A172 (cell line): ENCODE measurements at regions not wholly inside any gene's neighbourhood (a gene's known extent, or its start where the extent isn't known, plus 50 kb on each side); places are given as distances from the start of the nearest gene placed in this dataset.
A peak's percentile ranks its signal among the peaks of the same experiment; 100 is the strongest.
"Not testable (repeated sequence)": the region's sequence is repeated elsewhere in the genome, so short reads cannot be mapped to it uniquely, and the experiment has no call there.

Experiments
- DNase-seq: peaks from one replicate; pipeline ENCODE4 v3.0.0-alpha.2; 2015; ENCODE audit warnings: low spot score

DNA sequence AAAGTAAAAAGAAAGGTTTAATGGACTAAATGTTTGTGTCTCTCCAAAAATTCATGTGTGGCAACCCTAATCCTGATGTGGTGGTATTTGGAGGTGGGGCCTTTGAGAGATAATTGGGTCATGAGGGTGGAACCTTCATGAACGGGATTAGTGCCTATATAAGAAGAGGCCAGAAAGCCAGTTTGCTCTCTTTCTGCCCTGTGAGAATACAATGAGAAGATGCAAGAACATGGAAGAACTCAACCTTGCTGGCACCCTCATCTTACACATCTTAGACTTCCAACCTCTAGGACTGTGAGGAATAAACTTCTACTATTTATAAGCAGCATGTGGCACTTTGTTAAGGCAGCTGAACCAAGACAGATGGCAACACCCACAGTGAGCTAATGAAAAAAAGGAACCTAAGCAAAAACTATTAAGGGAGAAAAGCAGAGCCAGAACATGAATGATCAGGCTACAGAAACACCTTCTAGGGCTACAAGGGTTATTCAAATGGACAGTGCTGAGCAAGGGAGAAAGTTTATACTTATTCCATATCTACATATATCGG, 159.5 kb downstream of the PLK2 start:
- DNase-seq: no peak

DNA sequence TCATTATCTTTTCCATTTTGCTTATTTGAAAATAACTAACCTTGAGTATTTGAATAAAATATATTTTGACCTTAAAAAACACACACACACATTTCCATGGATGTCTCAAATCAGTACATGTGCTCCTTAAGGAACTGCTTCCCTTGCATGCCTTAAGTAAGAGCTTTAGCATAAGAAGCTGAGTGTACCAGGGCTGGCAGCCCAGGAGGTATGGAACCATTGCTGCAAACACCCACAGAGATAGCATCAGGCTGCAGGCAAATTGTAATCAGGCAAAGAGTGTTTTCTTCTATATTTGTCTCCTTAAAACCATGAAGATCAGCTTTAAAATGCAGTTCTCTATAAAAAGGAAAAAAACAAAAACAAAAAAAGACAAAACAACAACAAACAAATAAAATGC, 160.6 kb downstream of the PLK2 start:
- no peak for DNase-seq

GRCh38 chr5:58294598-58295305, 165.1 kb downstream of the PLK2 start:
- peak; percentile 63 for DNase-seq

DNA sequence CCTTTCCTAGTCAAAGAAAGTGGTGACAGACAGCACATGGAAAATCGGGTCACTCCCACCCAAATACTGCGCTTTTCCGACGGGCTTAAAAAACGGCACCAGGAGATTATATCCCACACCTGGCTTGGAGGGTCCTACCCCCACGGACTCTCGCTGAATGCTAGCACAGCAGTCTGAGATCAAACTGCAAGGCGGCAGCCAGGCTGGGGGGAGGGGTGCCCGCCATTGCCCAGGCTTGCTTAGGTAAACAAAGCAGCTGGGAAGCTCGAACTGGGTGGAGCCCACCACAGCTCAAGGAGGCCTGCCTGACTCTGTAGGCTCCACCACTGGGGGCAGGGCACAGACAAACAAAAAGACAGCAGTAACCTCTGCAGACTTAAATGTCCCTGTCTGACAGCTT, 171.6 kb downstream of the PLK2 start:
- DNase-seq: not testable (repeated sequence)

- DNase-seq: no peak
Measured at GRCh38 chr5:58286741-58287140, 173.1 kb downstream of the PLK2 start.

DNA sequence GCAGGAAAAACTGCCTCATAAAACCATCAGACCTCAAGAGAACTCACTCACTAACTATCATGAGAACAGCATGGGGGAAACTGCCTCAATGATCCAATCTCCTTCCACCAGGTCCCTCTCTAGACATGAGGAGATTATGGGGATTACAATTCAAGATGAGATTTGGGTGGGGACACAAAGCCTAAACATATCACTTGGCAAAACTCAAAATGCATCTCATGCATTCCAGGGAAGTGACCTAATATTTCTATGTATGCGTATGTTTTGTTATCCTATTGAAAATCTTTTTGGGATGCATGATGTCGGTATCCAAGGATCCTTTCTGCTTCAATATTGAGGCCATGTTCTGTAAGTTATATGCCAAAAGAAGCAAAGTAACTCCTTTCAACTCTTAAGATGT, 174.0 kb downstream of the PLK2 start:
- no peak for DNase-seq

DNA sequence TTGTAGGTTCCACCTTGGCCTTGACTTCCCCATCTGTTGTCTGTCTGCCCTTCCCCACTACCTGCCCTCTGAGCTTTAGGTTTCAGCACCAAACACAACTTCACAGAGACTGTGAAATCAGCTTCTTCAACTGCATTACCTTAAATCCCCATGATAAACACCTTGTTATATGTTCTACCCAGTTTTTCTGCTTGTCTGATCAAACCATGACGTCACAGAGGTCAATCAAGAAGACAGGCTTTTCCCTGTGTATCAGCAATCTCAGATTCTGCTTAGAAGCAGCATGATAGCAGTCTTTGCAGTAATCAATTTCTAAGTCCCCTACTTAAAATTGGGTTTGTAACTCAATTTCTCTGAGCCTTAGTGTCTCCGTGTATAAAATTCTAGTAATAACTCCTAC, 175.0 kb downstream of the PLK2 start:
- no peak for DNase-seq

- no peak for DNase-seq
Measured at GRCh38 chr5:58281189-58281588, 178.7 kb downstream of the PLK2 start.

DNA sequence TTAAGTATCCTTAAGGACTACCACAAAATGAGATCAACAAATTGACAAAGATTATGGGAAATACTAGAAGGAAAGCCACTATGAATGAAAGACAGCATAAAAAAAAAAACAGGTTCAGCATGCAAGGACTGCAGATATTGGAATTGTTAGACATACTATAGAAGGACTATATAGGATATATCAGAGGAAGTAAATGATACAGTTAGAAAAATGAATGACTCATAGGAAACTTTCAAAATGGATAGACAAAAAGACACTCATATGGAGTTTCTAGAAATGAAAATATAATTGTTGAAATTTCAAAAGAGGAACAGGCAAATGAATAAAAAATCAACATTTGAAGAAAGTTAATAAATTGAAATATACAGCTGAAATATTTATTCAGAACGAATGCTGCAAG, 180.6 kb downstream of the PLK2 start:
- no peak for DNase-seq

DNA sequence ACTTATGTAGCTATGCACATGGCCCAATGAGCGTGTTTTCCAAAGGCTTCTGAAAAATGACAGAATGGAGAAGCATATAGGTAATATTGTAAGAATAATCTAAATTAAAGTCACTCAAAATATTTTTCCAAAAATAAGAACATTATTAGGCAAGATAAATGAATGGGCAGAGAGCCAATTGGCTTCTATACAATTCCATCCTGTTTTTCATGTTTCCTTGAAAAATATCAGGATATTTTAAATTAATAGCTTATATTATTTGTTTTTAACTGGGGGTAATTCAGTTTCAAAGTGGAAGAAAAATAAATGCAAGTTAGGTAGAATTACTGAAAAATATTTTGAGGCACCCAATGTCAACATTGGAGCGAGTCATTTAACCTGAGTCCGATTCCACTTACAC, 183.5 kb downstream of the PLK2 start:
- DNase-seq: no peak

DNA sequence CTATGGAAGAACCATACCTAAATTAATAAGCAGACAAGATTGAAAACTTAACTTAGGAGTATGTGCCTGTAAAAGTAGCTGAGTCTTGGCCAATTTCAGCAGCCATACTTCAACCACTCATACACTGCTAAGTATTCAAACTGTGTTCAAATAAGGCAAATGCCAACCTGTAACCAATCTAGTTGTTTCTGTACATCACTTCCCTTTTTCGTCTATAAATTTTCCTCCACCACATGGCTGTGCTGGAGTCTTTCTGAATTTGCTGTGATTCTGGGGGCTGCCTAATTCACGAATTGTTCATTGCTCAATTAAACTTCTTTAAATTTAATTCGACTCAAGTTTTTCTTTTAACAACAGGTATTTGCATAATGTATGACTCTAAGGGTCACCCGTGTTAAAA, 184.4 kb downstream of the PLK2 start:
- DNase-seq: no peak

DNA sequence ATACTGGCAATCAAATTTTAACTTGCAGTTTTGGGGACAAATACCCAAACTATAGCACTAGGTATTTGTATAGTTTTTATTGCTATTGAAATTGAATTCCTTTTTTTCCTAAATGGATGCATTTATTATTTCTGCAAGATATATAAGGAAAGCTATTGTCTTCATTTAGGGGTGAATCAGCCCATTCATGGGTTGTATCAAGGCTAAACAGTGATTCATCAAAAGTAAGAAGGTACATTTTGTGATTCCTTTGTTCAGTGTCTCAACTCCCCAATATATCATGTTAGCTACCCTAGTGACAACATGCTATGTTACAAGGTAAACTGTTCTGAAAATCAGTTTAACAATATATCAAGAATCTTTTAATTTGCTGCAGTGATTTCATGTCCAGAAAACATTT, 185.7 kb downstream of the PLK2 start:
- no peak for DNase-seq

DNA sequence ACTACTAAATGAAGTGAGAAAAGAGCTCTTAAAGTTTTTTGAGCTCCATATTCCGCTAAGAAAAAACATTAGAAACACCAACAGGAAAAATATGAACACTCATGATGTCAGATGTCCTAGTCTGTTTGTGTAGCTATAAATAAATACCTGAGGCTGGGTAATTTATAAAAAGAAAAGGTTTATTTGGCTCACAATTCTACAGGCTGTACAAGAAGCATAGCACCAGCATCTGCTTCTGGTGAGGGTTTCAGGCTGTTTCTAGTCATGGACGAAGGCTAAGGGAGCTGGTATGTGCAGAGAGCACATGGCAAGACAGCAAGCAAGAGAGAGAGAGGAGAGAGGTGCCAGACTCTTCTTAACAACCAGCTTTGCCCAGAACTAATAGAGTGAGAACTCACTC, 186.2 kb downstream of the PLK2 start:
- no peak for DNase-seq

DNA sequence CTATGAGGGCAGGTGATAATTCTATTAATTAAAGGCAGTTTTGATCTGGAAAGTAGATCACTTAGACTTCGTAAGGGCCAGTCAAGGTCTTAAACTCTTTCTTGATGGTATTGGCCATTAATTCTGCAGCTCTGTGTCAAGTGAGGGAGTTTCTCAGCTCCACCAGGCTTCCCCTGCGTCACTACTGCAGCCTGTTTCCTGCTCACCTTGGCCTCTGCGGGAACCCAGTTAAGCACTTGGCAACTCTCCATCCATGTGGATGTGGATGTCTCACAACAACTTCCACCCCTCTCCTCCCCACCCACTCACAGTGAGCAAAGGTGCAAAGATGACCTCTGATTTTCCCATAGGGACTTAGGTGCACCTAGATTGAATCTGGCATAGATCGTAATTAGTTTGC, 191.6 kb downstream of the PLK2 start:
- DNase-seq: no peak

DNA sequence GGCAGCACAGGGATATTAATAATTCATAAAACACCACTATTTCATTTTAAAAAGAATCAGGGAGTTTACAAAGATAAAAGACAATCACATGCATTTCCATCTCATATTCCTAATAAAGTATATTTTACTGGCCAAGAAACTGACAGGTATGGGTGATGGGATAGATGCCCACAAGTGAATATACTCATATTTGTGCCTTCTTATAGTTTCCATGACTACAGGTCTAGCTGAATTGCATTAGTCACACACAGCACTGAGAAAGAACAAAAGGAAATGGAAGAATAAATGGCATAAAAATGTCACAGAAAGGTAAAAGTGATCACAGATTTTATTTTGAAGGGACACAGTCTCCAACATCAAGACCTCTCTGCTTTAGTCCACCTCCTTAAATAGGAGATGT, 193.5 kb downstream of the PLK2 start:
- DNase-seq: no peak

GRCh38 chr5:58265246-58265930, 194.5 kb downstream of the PLK2 start:
- DNase-seq: no peak

DNA sequence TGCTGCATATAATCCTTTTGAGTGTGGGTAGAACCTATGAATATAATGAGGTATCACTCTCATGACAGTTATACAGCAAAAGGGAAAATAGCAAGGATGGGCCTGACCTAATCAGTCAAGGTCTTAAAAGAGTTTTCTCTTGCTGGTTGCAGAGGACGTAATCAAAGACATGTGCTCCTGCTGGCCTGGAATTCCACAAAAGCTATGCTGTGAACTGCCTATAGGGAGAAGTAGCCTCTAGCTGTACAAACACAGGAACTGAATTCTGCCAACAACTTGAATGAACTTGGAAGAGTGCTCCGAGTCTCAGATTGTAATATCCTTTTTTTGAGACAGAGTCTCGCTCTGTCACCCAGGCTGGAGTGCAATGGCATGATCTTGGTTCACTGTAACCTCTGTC, 195.6 kb downstream of the PLK2 start:
- DNase-seq: no peak

DNA sequence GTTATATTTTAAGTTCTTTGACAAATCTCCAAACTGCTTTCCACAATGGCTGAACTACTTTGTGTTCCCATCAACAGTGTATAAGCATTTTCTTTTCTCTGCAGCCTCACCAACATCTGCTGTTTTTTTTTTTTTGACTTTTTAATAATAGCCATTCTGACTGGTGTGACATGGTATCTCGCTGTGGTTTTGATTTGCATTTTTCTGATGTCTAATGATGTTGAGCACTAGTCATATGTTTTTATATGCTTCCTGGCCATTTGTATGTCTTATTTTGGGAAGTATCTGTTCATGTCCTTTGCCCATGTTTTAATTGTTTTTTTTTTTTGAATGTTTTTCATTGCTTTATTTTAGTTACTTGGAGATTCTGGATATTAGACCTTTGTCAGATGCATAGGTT, 196.6 kb downstream of the PLK2 start:
- no peak for DNase-seq

- DNase-seq: no peak
Measured at GRCh38 chr5:58262226-58262625, 197.7 kb downstream of the PLK2 start.

GRCh38 chr5:58261605-58262004, 198.3 kb downstream of the PLK2 start:
- peak; percentile 42 for DNase-seq

DNA sequence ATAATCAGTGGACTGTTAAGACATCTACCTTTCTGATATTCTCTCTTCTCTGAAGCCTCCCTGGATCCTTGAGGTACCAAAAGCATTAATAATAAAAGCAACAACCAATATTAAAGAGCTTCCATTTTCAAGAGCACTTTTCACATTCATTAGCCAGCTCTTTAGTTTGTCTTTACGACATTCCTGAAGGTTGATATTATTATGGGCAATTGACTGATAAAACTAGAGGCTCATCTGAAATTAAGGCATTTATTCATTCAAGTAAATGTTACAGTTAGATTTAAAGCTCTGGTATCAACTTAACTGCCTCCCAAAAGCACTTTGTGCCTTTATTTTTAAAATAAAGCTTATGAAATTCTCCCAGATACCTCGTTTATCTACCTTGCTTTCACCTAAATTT, 199.6 kb downstream of the PLK2 start:
- no peak for DNase-seq

GRCh38 chr5:58259685-58260152, 200.2 kb downstream of the PLK2 start:
- peak; percentile 99 for DNase-seq

- DNase-seq: peak; percentile 60
Measured at GRCh38 chr5:58258984-58259684, 200.8 kb downstream of the PLK2 start.
